ENCODE measurements at regions not wholly inside any gene's neighbourhood (a gene's known extent, or its start where the extent isn't known, plus 50 kb on each side); places are given as distances from the start of the nearest gene placed in this dataset.

- DNase-seq: peak; percentile 38
These were observed 171.0 kb upstream of the TUT7 start for GRCh38 chr9:86525182-86525581.

DNA sequence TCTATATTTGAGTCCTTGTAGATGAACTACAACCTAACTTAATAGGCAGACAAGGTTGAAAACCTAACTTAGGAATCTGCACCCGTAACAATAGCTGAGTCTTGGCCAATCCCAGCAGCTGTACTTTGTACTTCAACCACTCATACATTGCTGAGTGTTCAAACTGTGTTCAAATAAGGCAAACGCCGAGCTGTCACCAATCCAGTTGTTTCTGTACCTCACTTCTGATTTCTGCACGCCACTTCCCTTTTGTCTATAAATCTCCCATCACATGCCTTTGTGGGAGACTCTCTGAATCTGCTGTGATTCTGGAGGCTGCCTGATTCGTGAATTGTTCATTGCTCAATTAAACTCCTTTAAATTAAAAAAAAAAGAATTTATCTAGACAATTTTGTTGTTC lies 167.8 kb upstream of the TUT7 start:
- DNase-seq: peak; percentile 70

DNA sequence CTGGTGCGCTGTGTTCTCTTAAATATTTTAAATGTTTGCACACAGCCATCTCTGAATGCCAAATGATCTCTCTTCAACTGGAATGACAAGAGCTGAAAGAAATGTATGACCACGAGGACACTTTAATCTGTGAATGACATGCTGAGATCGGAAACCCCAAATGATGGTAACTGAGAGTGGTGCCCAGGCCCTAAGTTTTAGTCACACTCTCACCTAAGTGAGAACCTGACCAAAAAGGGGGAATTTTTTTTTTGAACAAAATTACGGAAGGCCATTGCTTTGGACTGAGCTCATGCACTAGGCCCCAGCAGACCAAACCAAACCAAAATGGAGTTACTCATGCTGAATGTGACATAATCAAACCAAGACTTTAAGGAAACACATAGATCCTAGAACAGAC lies 167.1 kb upstream of the TUT7 start:
- DNase-seq: no peak

- peak; percentile 52 for DNase-seq
These were observed 164.9 kb upstream of the TUT7 start for GRCh38 chr9:86519066-86519615.

DNA sequence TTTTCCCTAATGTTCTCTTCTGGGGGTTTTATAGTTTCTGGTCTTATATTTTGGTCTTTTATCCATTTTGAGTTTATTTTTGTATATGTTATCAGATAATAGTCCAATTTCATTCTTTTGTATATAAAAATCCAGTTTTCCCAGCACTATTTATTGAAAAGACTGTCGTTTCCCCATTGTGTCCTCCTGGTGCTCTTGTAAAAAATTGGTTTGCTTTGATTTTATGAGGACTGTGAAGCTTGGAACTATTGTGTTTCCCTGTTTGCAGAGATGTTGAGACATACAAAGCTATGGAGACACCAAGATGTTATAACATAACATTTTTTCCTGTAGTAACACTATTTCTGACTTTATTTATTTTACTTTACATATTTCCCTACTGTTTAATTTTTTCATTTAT lies 163.3 kb upstream of the TUT7 start:
- no peak for DNase-seq

- DNase-seq: no peak
These were observed 162.4 kb upstream of the TUT7 start for GRCh38 chr9:86516564-86516963.

- DNase-seq: no peak
These were observed 161.0 kb upstream of the TUT7 start for GRCh38 chr9:86515221-86515620.

GRCh38 chr9:86513429-86513828 lies 159.2 kb upstream of the TUT7 start:
- DNase-seq: no peak

GRCh38 chr9:86512929-86513328 lies 158.7 kb upstream of the TUT7 start:
- no peak for DNase-seq

GRCh38 chr9:86511614-86512360 lies 157.6 kb upstream of the TUT7 start:
- DNase-seq: no peak

DNA sequence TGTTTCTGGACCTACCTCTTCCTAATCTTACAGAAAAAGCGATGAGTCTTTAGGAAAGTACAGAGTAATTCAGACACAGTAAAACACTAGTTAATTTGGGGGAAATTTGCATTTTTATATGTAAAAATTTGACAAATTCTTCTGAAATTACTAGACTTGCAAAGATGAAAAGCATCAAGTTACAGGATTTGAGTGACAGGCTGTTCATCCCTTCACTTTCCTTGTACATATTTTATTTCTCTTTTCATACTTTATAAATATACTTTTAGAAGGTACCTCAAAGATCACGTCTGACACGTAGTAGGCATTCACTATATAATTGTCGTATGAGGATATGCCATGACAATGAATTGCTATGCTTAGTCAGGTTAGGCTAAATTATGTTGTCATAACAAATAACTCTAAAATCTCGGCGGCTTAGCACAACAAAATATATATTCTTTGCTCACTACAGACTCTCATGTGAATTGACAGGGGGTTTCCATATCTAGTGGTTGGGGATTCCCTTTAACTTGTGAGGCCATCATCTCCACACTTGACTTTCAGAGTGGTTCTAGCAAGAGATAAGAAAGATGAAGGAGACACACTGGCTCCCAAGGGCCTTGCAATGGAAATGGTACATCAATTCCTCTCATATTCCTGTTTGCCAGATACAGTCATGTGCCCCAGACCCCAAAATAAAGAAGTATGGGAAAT lies 154.1 kb upstream of the TUT7 start:
- DNase-seq: no peak

DNA sequence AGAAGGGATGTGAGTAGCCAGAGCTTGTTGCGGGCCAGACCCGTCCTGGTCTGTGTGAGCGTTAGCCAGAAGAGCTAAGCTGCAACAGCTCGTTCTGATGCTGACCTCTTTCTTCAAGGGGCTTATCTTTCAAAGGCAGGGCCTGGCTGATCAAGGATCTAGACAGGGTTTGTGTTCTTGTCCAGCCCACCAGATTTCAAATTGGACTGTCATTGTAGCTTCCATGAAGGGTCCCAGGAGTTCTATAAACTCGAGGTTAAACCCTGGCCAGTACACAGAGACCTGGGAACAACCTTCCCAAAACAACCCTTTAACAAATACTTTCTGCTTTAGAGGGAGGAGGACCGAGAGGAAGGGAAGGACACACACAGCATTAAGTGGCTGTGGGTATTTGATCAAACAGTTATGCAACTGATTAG lies 153.0 kb upstream of the TUT7 start:
- DNase-seq: no peak

DNA sequence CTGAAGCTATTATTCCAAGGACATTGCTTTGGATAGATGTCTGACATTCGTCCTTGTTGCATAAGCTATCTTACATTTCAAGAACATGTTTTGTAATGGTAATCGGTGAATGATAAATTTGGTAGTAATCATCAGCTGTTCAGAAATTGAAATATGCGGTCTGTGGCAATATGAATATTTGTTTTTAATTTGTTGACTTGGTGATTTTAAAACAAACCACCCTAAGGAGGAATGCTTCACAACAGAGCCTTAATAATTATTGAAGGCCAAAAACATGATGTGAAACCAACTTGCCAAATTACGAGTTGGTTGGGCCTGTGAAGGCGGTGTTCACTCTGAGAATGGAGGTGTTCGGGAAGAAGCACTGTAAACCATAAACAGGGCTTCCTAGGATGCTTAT lies 149.7 kb upstream of the TUT7 start:
- DNase-seq: no peak

DNA sequence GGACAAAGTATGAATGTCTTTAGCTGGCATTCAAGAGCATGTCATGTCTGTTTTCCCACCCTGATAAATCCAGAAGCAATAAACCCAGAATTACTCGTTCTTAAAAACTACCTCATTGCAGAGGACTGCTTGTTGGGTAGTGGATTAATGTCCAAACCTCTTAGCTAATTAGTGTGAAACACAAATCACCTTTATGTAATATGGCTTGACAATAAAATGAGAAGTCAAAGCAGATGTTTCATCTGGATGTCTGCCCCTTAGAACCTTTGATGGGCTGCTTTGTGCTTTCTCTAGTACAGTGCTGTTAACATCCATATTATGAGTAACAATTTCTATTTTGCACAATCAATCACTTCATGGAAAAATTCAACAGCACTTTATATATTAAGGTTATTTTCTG lies 149.1 kb upstream of the TUT7 start:
- no peak for DNase-seq

DNA sequence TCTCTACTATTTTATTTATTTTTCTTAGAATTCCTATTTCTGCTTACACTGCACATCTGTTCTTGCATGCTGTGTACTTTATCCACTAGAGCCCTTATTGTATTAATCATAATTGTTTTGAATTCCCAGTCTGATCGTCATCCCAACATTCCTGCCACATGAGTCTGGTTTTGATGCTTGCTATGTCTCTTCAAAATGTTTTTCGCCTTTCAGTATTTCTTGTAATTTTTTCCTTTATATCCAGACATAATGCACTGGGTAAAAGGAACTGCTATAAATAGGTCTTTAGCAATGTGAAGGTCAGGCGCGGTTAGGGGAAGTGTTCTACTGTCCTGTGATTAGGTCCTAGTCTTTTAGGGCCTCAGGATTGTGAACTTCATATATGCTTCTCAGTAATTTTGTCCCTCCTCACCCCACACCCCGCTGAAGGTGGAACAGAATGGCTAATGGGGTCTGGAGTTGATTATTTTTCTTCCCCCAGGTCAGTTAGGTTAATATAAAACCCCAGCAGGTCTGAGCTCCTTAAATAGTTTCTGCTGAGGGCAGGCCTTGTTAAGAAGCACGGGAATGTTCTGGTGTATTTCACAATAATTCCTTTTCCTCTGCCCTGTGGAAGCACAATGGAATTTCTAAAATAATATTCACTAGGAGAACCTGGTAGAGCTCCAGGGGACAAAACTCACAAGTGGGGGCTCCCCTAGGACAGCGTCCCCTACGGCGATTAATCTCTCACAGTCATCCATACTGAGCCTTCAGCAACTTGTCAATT lies 146.6 kb upstream of the TUT7 start:
- DNase-seq: no peak

- no peak for DNase-seq
These were observed 145.8 kb upstream of the TUT7 start for GRCh38 chr9:86500031-86500430.

- DNase-seq: no peak
These were observed 140.5 kb upstream of the TUT7 start for GRCh38 chr9:86494644-86495111.

DNA sequence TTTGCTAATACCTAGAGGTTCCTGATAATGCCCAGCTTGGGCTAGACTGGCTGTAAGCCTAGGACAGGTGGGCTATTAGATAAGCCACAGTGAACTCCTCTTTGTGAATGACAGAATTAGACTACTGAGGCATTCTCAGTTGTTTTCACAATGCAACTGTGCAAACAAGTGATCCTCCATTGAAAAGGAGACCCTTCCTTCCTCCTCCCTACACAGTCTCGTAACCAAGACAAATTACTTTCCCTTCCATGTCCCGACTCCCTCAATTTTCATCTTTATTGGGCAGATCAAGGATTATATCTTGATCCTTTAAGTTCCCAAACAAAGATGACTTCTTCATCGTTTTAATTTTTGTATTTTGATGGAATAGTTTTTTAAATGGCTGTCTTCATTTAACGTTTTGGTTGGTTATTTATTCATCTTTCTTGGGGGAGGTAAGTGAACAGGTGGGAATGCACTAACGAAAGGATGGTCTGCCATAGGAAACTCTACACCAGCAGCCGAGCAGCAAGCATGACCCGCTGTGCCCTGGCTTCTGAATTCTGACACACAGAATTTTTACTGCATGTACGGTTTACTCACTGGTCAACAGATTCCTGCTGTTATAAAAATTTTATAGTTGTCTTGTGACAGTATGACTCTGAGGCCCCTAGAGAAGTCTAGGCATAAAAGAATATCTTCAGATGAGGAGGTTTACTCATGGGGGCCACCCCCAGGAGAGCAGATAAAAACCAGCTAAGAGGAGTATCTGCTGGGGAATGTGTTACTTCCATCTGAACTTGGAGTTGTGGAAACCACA lies 137.5 kb upstream of the TUT7 start:
- DNase-seq: no peak

DNA sequence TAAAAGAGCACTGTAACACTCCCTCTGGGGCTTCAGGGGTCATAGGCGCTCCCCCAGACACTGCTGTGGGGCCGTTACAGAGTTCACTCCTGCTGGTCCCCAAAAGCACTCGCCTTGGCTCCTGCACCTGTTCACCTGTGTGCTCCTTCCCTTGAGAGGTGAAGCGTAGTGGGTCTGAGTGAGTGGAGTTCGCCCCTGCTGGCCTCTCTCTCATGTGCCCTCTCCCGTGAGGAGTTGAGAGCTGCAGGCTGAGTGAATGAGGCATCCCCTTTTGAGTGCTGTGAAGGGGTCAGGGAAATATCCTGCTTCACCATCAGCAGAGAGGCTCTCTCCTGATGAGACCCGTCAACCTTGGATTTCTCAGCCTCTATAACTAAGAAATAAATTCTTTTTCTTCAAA lies 134.6 kb upstream of the TUT7 start:
- DNase-seq: no peak

GRCh38 chr9:86488345-86488744 lies 134.1 kb upstream of the TUT7 start:
- DNase-seq: no peak

DNA sequence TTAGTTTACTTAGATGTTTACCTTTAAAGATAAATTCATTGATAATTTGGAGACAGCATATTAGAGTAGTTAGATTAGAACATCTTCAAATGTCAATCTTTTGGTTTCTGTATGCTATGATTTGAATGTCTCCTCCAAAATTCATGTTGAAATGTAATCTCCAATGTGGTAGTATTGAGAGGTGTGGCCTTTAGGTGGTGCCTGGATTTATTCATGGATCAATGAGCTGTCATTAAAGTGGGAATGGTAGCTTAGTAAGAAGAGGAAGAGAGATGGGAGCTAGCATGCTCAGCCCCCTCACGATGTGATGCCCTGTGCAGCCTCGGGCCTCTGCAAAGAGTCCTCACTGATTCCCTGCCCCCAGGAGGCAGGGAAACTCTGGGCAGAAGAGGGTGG lies 133.6 kb upstream of the TUT7 start:
- no peak for DNase-seq
